GM12892 (cell line): ENCODE measurements at regions not wholly inside any gene's neighbourhood (a gene's known extent, or its start where the extent isn't known, plus 50 kb on each side); places are given as distances from the start of the nearest gene placed in this dataset.
"Not testable (repeated sequence)": the region's sequence is repeated elsewhere in the genome, so short reads cannot be mapped to it uniquely, and the experiment has no call there.

Experiments
- POLR2A ChIP-seq: IDR thresholded peaks from 2 replicates; pipeline ENCODE4 v1.6.1; 2011; ENCODE audit warnings: low read depth, low read length, control low read depth
- POLR2AphosphoS5 ChIP-seq: IDR thresholded peaks from 2 replicates; pipeline ENCODE4 v1.6.1; 2011; ENCODE audit warnings: low read depth, low read length, control low read depth

- TF ChIP-seq POLR2A, POLR2AphosphoS5: not testable (repeated sequence)
Observed at GRCh38 chr16:16448423-16448822, 69.5 kb downstream of the NPIPA7 start.
